Adrenal gland (tissue), 5 donors: ENCODE measurements at regions not wholly inside any gene's neighbourhood (a gene's known extent, or its start where the extent isn't known, plus 50 kb on each side); places are given as distances from the start of the nearest gene placed in this dataset.

Source experiments
- CTCF ChIP-seq, 6 experiments: fragments of 450-650 bp in 4 of 6; fragments of 200-600 bp in 2 of 6; sonication (generic) in 1 of 6; IDR thresholded peaks; 1 replicate in 5 of 6; 2 replicates in 1 of 6; pipeline versions ENCODE4 v1.5.1 to v1.8.0; 2016 to 2021; ENCODE audit warnings: antibody characterized with exemption in 6 of 6, mild to moderate bottlenecking in 2 of 6, moderate library complexity in 1 of 6
- POLR2A ChIP-seq, 2 donors: fragments of 450-650 bp; IDR thresholded peaks; one replicate each; pipeline ENCODE4 v1.6.1; 2017; ENCODE audit warnings: antibody characterized with exemption in 2 of 2, mild to moderate bottlenecking in 2 of 2, moderate library complexity in 1 of 2
- donor health status: DM: no; HTN: no; CAD: no.

GRCh38 chr2:238573916-238574315, 147.2 kb downstream of the ASB1 start:
- TF ChIP-seq CTCF (IDR thresholded peaks at IDR 0.05) (no peak), POLR2A (IDR thresholded peaks at IDR 0.05) (no peak)
